HL-60 (cell line): ENCODE measurements at regions not wholly inside any gene's neighbourhood (a gene's known extent, or its start where the extent isn't known, plus 50 kb on each side); places are given as distances from the start of the nearest gene placed in this dataset.

ENCODE experiments used
- GABPA ChIP-seq: IDR thresholded peaks from 2 replicates; pipeline ENCODE4 v1.6.1; 2012; ENCODE audit warnings: low read depth
- TF ChIP-seq, protein P1 (sequence below): IDR thresholded peaks from one replicate; pipeline ENCODE4 v1.5.1; 2011; ENCODE audit warnings: low read length, control low read depth, inconsistent platforms; ENCODE audit not compliant: insufficient read depth

DNA sequence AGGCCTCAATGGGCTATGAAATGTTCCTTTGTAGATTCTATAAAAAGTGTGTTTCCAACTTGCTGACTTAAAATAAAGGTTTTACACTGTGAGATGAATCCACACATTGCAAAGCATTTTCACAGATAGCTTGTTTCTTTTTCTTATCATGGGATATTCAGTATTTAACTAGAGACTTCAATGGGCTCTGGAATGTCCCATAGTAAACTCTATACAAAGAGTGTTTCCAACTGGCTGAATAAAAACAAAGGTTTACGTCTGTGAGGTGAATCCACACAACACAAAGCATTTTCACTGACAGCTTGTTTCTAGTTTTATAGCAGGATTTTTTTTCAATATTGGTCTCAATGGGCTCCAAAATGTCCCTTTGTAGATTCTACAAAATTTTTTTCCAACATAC lies 550.1 kb downstream of the KCNJ18 start:
- TF ChIP-seq, protein P1, sequence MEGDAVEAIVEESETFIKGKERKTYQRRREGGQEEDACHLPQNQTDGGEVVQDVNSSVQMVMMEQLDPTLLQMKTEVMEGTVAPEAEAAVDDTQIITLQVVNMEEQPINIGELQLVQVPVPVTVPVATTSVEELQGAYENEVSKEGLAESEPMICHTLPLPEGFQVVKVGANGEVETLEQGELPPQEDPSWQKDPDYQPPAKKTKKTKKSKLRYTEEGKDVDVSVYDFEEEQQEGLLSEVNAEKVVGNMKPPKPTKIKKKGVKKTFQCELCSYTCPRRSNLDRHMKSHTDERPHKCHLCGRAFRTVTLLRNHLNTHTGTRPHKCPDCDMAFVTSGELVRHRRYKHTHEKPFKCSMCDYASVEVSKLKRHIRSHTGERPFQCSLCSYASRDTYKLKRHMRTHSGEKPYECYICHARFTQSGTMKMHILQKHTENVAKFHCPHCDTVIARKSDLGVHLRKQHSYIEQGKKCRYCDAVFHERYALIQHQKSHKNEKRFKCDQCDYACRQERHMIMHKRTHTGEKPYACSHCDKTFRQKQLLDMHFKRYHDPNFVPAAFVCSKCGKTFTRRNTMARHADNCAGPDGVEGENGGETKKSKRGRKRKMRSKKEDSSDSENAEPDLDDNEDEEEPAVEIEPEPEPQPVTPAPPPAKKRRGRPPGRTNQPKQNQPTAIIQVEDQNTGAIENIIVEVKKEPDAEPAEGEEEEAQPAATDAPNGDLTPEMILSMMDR: no peak
- TF ChIP-seq GABPA: no peak
